G401 (cell line): ENCODE measurements at regions not wholly inside any gene's neighbourhood (a gene's known extent, or its start where the extent isn't known, plus 50 kb on each side); places are given as distances from the start of the nearest gene placed in this dataset.
"Not testable (repeated sequence)": the region's sequence is repeated elsewhere in the genome, so short reads cannot be mapped to it uniquely, and the experiment has no call there.

Source experiments
- DNase-seq: peaks from one replicate; pipeline ENCODE4 v3.0.0-alpha.2; 2015; ENCODE audit warnings: low spot score
- in situ Hi-C: cut with HindIII; loops from 2 replicates; pipeline ENCODE4 v1.10.0; 2016; ENCODE audit warnings: low sequenced_read_pairs, mixed read lengths

DNA sequence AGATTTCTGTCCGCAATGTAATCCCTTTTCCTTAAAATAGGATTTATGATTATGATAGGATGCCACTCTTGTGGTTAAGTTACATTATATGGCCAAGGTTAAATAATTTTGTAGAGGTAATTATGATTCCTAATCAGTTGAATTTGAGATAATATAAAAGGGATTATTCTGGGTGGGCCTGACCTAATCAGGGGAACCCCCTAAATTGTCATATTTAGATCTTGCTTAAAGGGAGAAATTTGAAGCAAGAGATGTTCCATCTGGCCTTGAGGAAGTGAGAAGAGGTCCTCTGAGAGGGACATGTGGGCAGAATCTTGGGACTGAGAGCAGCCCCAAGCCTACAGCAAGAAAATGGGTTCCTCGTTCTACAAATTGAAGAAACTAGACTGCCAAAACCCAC, 1550.1 kb upstream of the TENM4 start:
- DNase-seq, result no peak
- in situ Hi-C loops, result no loop called here

DNA sequence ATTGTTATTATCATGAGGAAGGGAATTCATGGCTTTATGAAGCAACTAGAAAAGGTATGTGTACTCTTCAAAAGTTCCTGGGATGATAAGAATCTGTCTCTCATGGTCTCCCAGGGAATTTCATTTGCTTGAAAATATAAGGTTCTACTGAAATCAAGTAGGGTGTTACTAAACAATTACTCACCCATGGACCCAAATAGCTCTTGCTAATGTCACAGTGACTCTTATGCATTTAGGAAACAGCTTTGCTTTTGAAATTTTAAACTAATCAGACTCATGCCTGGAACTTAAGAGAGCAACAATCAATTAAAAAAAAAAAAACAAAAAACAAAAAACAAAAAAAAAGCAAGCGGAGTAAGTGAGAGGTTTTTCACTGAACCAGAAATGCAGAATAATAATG, 1546.3 kb upstream of the TENM4 start:
- in situ Hi-C loops, result no loop called here
- no peak for DNase-seq

DNA sequence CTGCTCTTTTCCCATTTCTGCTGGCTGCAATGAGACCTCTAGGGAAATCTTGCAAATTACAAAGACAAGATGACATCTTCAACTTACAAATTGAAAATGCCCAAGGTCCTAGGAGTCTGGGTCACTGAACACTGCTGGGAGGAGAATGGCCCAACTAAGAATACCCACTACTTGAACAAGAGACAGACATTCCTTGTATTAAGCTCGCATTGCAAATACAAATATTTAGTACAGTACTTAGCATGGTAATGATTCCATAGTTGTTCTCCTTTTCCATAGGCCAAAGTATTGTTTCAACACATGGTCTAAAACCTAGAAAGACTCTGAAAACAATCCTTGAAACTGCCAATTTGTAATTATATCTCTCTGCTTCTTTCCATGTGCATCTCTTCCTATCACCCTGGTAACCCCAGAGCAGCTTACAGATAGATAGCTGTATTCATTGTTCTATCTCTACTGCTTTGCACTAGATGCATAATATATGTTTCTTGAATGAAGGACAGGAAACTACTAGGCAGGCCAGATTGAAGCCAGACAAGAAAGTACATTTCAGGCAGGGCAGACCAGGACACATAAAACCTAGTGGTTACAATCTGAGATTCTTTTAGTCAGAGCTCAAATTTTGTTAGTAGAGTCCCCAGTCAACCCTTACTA, 1545.7 kb upstream of the TENM4 start:
- in situ Hi-C loops, result no loop called here
- DNase-seq, result no peak

DNA sequence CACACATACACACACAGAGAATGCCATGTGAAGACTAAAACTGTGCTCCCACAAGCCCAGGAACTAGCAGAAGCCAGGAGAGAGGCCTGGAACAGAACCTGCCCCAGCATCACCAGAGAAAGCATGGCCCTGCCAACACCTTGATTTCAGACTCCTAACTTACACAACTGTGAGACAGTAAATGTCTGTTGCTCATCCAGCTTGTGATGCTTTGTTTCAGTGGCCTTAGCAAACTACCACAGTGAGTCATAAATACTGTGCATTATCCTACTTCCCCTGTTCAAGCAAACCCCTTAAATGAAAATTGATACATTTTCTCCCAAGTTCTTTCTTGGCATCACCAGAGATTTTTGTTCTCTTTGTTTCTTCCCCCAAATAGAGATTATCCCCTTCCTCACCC, 1539.4 kb upstream of the TENM4 start:
- DNase-seq, result no peak
- in situ Hi-C loops, result no loop called here

DNA sequence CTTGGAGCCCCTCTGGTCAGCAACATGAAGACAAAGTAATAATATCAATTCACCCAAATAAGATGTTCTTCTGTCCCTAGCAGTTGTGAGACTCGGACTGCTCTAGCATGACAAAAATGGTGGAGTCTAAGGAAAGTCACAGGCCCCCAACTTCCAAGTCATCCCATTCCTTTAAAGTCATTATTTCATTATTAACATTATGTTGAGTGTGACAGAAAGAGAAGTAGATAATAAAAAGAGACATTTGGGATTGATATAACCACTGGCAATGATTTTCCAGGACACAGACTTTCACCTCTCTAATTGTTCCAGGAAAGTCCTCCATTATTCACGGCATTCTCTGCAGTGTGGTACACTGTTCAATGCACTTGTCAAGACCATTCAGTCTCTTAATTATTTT, 1533.0 kb upstream of the TENM4 start:
- no peak for DNase-seq
- in situ Hi-C loops, result no loop called here

DNA sequence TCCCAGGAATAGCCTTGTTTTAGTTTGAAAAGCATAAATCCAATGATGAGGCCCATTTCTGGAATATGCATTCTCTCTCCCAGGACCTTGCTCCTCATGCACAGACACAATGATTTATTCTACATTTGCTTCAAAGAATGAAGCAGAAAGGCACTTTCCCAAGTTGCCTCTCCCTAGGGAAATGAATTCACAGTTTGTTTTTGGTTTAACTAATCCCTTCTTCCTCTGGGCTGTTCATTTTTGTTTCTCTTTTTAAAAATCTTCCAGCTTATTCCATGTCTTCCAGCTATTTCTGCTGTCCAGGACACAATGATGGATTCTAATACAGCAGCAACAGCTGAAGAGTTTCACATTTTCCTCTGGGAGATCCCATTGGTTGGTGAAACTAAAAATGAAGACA, 1529.2 kb upstream of the TENM4 start:
- in situ Hi-C loops, result no loop called here
- no peak for DNase-seq

DNA sequence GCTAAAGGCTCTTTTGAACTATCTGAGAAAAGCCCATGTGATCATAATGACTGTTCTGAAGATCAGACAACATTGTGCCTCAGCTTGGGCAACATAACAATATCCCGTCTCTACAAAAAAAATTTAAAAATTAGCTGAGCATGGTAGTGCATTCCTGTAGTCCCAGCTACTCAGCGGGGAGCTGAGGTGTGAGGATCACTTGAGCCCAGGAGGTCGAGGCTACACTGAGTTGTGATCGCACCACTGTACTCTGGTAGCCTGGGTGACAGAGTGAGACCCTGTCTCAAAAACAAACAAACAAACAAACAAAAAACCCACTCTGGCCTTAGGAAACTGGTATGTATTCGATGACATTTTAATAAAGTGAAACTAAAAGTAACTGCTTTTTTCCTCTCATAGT, 1526.8 kb upstream of the TENM4 start:
- no peak for DNase-seq
- in situ Hi-C loops, result no loop called here

DNA sequence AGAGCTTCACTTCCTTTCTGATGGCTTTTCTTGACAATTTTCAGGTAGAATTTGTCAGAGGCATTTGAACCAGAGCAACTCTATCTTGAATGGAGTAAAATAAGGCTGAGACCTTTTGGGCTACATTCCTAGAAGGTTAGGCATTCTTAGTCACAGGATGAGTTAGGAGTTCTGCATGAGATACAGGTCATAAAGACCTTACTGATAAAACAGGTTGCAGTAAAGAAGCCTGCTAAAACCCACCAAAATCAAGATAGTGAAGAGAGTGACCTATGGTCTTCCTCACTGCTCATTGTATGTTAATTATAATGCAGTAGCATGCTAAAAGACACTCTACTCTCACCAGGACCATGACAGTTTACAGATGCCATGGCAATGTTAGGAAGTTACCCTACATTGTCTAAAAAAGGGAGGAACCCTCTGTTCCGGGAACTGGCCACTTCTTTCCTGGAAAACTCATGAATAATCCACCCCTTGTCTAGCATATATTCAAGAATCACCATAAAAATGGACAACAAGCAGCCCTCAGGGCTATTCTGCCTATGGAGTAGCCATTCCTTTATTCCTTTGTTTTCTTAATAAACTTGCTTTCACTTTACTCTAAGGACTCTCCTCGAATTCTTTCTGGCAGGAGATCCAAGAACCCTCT, 1519.7 kb upstream of the TENM4 start:
- DNase-seq, result no peak
- in situ Hi-C loops, result no loop called here

DNA sequence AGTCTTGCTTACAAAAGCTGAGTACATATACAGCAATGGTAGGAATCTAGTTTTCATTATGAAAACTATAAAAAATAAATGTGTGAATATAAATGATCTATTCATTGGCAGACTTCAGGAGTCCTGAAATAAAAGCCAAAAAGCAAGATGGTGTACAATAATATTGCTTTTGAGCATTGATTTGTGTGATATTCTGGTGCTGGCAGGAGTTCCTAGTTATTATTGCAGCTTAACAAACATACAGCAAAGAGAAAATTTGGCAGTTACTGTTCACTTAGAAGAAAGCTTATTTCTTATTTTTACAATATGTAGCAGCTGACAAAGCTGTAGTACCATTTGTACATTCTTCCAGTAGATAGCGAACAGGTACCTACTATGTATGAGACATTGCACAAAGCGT, 1518.9 kb upstream of the TENM4 start:
- in situ Hi-C loops, result no loop called here
- no peak for DNase-seq

DNA sequence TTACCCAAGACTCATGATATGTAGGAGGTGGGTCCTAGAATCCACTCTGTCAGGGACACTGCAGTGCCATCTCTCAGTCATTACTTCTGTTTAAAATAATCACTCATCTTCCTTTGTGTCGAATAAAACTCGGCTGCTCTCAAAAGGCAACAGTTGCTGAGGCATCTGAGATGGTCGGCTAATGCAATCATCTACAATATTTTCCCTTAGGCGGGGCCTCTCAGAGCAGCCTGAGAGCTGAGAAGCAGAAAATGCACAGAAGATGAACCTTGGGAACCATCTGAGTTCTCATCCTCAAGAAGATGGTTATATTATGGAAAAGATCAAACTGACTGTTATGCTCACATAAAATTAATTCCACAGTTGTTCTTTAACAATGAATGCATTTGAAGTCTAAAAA, 1518.2 kb upstream of the TENM4 start:
- DNase-seq, result no peak
- in situ Hi-C loops, result no loop called here

DNA sequence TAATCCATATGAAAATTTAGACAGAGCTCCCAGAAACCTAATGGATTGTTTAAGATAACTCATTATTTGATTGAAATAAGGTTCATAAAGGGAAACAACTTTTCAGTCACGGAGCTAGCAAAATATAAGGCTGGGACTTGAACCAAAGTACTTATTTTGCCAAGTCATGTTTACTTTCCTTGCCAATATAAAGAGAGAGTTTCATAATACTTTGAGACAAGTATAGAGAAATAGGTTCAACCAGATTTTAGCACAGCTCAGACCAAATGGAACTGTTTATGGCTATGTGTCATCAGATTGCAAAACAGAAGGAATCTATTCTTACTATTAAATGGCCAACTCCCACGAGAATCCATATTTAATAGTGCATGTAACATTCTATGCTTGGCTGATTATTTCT, 1517.5 kb upstream of the TENM4 start:
- no peak for DNase-seq
- in situ Hi-C loops, result no loop called here

DNA sequence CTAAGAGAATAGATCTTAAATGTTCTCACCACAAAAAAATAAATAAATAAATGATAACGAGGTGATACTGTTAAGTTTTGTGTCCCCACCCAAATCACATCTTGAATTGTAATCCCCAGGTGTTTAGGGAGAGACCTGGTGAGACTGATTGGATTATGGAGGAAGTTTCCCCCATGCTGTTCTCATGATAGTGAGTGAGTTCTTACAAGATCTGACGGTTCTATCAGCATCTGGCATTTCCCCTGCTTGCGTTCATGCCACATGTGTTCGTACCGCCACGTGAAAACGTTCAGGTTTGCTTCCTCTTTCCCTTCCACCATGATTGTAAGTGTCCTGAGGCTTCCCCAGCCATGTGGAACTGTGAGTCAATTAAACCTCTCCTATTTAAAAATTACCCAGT, 1514.8 kb upstream of the TENM4 start:
- no peak for DNase-seq
- in situ Hi-C loops, result no loop called here

DNA sequence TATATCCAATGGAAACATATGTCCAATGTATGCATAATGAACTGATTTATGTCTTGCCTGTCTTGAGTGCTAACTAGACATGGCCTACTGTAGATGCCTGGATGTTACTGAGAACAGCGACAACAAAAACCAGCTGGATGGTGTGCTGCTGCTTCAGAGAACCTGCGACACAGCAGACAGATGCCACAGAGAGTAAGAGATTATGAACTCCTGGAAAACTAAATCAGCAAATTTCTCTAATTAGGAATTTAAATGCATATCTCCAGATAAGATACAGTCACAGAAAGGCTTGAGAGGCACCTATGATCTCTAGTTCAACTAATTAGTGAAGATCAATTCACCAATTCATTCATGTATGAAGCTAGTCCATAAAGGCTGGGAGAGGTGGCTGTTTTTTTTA, 1508.0 kb upstream of the TENM4 start:
- DNase-seq, result no peak
- in situ Hi-C loops, result no loop called here

DNA sequence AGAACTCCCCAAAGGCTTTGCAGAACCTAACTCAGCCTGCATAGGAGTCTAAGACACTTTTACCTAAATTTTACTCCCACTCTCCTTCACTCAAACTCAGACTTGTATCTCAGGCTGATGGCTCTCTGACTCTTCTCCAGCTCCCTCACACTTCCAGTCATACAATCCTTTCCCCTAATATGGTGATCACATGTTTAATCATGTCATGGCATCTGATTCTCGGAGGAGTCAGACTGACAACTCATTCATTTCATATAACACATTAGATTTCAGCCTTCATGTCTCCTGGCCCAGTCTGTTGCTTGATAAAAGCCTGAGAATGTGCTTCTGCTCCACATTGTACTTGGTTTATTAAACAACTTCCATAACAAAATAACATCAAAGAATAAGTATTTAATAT, 1503.9 kb upstream of the TENM4 start:
- in situ Hi-C loops, result no loop called here
- DNase-seq, result no peak

DNA sequence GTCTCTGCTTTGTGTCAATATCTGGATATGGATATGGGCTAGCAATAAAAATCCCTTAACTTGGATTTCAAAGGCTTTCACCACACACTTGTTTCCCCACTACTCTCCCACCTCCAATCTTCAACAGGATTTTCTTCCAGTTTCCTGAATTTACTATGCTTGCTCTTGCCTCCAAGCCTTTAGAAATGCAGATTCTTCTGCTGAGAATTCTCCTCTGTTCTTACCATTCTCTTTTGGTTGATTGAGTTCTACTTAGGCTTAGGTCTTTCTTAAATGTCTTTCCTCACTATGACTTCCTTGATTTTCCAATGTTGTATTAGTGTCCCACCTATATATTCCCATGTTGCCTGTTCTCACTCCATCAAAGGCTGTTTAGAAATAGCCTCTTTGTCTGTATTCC, 1502.4 kb upstream of the TENM4 start:
- in situ Hi-C loops, result no loop called here
- DNase-seq, result no peak

DNA sequence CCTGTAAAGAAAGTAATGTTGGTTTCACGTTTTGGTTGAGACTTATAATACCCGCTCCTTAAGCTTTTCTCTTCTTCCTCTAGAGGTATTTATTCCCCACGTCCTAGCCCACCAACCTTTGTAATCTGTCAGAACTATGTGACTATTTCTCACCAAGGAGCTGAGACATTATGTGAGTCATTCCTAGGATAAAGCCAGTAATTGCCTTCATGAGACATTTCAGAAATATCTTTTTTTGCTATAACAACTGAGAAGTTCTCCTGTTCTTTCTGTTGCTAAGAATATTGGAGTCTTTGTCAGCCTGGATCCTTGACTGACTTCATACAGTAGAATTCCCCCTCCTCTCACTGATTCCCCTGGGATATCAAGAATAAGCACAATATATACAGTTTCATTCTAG, 1497.0 kb upstream of the TENM4 start:
- no peak for DNase-seq

DNA sequence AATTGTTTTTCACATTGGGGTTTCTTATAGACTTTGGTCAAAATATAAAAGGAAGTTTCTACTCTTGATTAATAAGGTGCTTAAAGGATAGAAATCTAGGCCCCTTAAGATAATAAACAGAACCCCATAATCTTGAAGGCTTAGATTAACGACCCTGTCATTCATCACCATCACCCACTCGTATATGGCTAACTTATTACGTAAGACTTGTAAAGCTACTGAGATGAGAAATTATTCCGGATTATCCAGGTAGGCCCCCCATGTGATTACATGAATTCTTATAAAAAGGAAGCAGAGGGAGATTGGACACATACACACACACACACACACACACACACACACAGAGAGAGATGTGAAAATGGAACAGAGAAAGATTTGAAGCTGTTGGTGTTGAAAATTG, 1489.2 kb upstream of the TENM4 start:
- no peak for DNase-seq
- in situ Hi-C loops, result no loop called here

More for the DNA sequence above, 1497.0 kb upstream of the TENM4 start:
- in situ Hi-C loops, result no loop called here

DNA sequence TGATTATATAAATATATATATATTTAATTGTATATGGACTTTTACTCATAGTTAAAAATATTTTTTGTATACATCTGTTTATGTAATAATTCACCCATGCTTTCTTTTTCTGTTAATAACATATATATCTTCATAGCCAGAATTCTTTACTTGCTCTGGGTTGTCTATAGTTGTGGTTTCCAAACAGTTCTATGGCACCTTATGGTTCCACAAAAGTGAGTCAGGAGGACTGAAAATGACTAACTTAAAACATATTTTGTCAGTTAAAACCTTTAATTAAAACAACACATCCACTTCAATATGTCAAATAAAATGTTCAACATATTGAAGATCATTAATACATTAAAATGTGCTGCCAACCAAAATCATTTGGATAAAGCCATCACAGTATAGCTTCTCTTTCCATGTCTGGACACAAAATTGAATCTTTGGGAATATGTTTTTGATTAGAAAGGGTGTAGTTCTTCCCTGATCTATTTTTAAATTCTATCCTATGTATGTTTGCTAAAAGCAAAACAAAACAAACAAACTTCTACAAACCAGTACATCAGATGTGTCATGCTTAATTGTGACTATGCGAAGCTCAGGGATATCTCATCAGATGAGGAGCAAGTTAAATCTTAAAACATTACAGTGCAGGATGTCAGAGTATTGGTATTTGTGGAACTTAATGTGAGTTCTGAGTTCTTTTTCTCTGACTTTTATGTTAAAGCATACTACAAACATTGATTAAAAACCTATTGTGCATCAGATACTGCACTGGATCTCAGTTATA, 1488.4 kb upstream of the TENM4 start:
- no peak for DNase-seq
- in situ Hi-C loops, result no loop called here

DNA sequence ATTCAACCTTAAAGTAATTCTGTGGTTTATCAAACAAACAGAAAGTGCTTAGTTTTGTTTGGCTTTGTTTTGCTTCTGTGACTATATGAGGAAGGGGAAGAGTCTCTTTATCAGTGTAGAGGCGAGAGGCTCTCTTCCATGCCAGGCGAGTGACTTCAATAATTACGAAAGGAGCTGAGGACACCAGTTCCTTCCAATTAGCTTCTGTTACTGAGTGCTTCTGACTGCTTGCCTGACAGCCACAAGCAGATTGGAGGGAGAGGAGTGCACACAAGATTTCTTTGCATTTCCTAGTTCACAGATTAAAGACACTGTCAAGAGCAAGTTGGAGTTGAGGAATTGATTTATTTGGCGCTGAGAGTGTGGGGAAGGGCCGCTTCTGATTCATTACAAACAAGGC, 1484.5 kb upstream of the TENM4 start:
- no peak for DNase-seq
- in situ Hi-C loops, result no loop called here

DNA sequence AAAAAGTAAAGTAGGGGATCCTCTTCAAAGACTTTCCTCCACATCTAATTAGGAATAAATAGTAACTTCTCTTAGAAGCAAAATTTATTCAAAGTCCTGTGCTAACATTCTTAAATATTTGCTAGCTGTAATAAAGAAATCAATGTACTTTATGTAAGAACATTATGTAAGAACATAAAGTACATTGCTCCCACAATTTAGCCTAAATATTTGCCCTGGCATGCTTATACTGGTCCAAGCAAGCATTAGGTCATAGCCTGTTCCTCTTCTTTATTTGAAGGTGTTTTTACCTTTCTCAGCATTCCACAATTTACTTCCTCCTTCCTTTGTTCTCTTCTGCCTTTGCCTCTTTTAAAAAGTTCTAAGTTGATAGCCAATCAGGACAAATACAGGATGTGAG, 1480.5 kb upstream of the TENM4 start:
- DNase-seq, in situ Hi-C loops: not testable (repeated sequence)
